ENCODE measurements at regions not wholly inside any gene's neighbourhood (a gene's known extent, or its start where the extent isn't known, plus 50 kb on each side); places are given as distances from the start of the nearest gene placed in this dataset.
"Not testable (repeated sequence)": the region's sequence is repeated elsewhere in the genome, so short reads cannot be mapped to it uniquely, and the experiment has no call there.

GRCh38 chr2:37722971-37723370 is 51.5 kb upstream of the CDC42EP3 start:
- intact Hi-C loops (cut with DNase I); H3K4me1 ChIP-seq; H3K36me3 ChIP-seq; H3K4me3 ChIP-seq; H3K9me3 ChIP-seq; DNase-seq; ATAC-seq; H3K27me3 ChIP-seq; H3K27ac ChIP-seq: not testable (repeated sequence)
- 100% methylated on average over 4 of the region's 7 CpGs for WGBS (ENCODE audit: insufficient coverage, low coverage, low lambda C conversion rate, missing lambda C conversion rate)

GRCh38 chr2:37730037-37730818 is 58.8 kb upstream of the CDC42EP3 start:
- WGBS (ENCODE audit: insufficient coverage, low coverage, low lambda C conversion rate, missing lambda C conversion rate): 64% methylated on average over 1 of the region's 1 CpG
- Histone ChIP-seq H3K36me3 (no peaks in the 10 kb centered on the region), H3K9me3 (no peaks in the 10 kb centered on the region), H3K27ac (no peak overlapping the region), H3K4me1 (no peaks in the 10 kb centered on the region), H3K4me3 (no peak overlapping the region), H3K27me3 (no peaks in the 10 kb centered on the region)
- TF ChIP-seq POLR2A (IDR thresholded peaks at IDR 0.05) (no peak), CTCF (IDR thresholded peaks at IDR 0.05) (no peak)
- intact Hi-C loops (cut with DNase I): no loop called here
- ATAC-seq: no peak
- DNase-seq: no peak

- H3K36me3 ChIP-seq; H3K4me3 ChIP-seq; H3K27ac ChIP-seq; H3K4me1 ChIP-seq; H3K9me3 ChIP-seq; DNase-seq; ATAC-seq; H3K27me3 ChIP-seq; intact Hi-C loops (cut with DNase I): not testable (repeated sequence)
Measured at GRCh38 chr2:37732412-37732811, 61.0 kb upstream of the CDC42EP3 start.

- H3K4me3 ChIP-seq: no peak overlapping the region
- 91% methylated on average over 2 of the region's 2 CpGs for WGBS (ENCODE audit: insufficient coverage, low coverage, low lambda C conversion rate, missing lambda C conversion rate)
Measured at GRCh38 chr2:37733251-37733650, 61.8 kb upstream of the CDC42EP3 start.

GRCh38 chr2:37733955-37734354 is 62.5 kb upstream of the CDC42EP3 start:
- H3K9me3 ChIP-seq; intact Hi-C loops (cut with DNase I); H3K27ac ChIP-seq; H3K27me3 ChIP-seq; ATAC-seq; H3K4me1 ChIP-seq; H3K4me3 ChIP-seq; H3K36me3 ChIP-seq; DNase-seq: not testable (repeated sequence)

More at GRCh38 chr2:37733251-37733650, 61.8 kb upstream of the CDC42EP3 start:
- H3K4me1 ChIP-seq: no peaks in the 10 kb centered on the region
- no peaks in the 10 kb centered on the region for H3K36me3 ChIP-seq
- no peak overlapping the region for H3K27ac ChIP-seq
- DNase-seq (no peak), ATAC-seq (no peak)
- intact Hi-C loops (cut with DNase I): no loop called here
- H3K9me3 ChIP-seq: no peaks in the 10 kb centered on the region
- no peaks in the 10 kb centered on the region for H3K27me3 ChIP-seq
- TF ChIP-seq CTCF (IDR thresholded peaks at IDR 0.05): no peak
- no peak for TF ChIP-seq POLR2A (IDR thresholded peaks at IDR 0.05)

- H3K4me1 ChIP-seq; ATAC-seq; H3K4me3 ChIP-seq; intact Hi-C loops (cut with DNase I); H3K36me3 ChIP-seq; H3K27me3 ChIP-seq; H3K9me3 ChIP-seq; DNase-seq; H3K27ac ChIP-seq: not testable (repeated sequence)
- WGBS (ENCODE audit: insufficient coverage, low coverage, low lambda C conversion rate, missing lambda C conversion rate): 57% methylated on average over 7 of the region's 8 CpGs
Measured at GRCh38 chr2:37734891-37735523, 63.6 kb upstream of the CDC42EP3 start.

- H3K36me3 ChIP-seq; H3K9me3 ChIP-seq; H3K4me1 ChIP-seq; intact Hi-C loops (cut with DNase I); H3K4me3 ChIP-seq; ATAC-seq; H3K27ac ChIP-seq; H3K27me3 ChIP-seq; DNase-seq: not testable (repeated sequence)
Measured at GRCh38 chr2:37735524-37735910, 64.1 kb upstream of the CDC42EP3 start.
